Activated CD8-positive, alpha-beta memory T cell treated with anti-CD3 and anti-CD28 coated beads, Interleukin-2, amount 50 U/mL, for 1 hour (primary cell): ENCODE measurements at regions not wholly inside any gene's neighbourhood (a gene's known extent, or its start where the extent isn't known, plus 50 kb on each side); places are given as distances from the start of the nearest gene placed in this dataset.

Experiments
- DNase-seq: peaks from one replicate; pipeline ENCODE4 v3.0.0-alpha.2; 2020; ENCODE audit errors: extremely low read depth

GRCh38 chr1:87869567-87869966 is 540.9 kb downstream of the LMO4 start:
- no peak for DNase-seq

GRCh38 chr1:87872189-87872588 is 543.5 kb downstream of the LMO4 start:
- DNase-seq: no peak

GRCh38 chr1:87872692-87873091 is 544.0 kb downstream of the LMO4 start:
- no peak for DNase-seq

- DNase-seq: no peak
Observed at GRCh38 chr1:87878873-87879272, 550.2 kb downstream of the LMO4 start.

GRCh38 chr1:87880098-87880760 is 551.5 kb downstream of the LMO4 start:
- DNase-seq: no peak

GRCh38 chr1:87880764-87881163 is 552.1 kb downstream of the LMO4 start:
- no peak for DNase-seq

- no peak for DNase-seq
Observed at GRCh38 chr1:87883906-87884305, 555.2 kb downstream of the LMO4 start.

- DNase-seq: no peak
Observed at GRCh38 chr1:87884581-87884980, 555.9 kb downstream of the LMO4 start.

- no peak for DNase-seq
Observed at GRCh38 chr1:87885278-87886025, 556.8 kb downstream of the LMO4 start.

GRCh38 chr1:87887100-87887499 is 558.4 kb downstream of the LMO4 start:
- no peak for DNase-seq

GRCh38 chr1:87888446-87888845 is 559.8 kb downstream of the LMO4 start:
- no peak for DNase-seq

- no peak for DNase-seq
Observed at GRCh38 chr1:87894062-87894461, 565.4 kb downstream of the LMO4 start.

GRCh38 chr1:87897481-87897880 is 568.8 kb downstream of the LMO4 start:
- DNase-seq: no peak

GRCh38 chr1:87898431-87898830 is 569.8 kb downstream of the LMO4 start:
- no peak for DNase-seq

- no peak for DNase-seq
Observed at GRCh38 chr1:87899017-87899416, 570.3 kb downstream of the LMO4 start.

GRCh38 chr1:87899746-87900145 is 571.1 kb downstream of the LMO4 start:
- DNase-seq: no peak

GRCh38 chr1:87902830-87903229 is 574.1 kb downstream of the LMO4 start:
- no peak for DNase-seq

- DNase-seq: no peak
Observed at GRCh38 chr1:87903242-87903641, 574.6 kb downstream of the LMO4 start.

- no peak for DNase-seq
Observed at GRCh38 chr1:87904651-87905050, 576.0 kb downstream of the LMO4 start.

- DNase-seq: no peak
Observed at GRCh38 chr1:87905651-87906050, 577.0 kb downstream of the LMO4 start.

- no peak for DNase-seq
Observed at GRCh38 chr1:87906078-87906477, 577.4 kb downstream of the LMO4 start.

GRCh38 chr1:87913361-87913760 is 584.7 kb downstream of the LMO4 start:
- DNase-seq: no peak

- no peak for DNase-seq
Observed at GRCh38 chr1:87914396-87914795, 585.7 kb downstream of the LMO4 start.

- DNase-seq: no peak
Observed at GRCh38 chr1:87915771-87916170, 587.1 kb downstream of the LMO4 start.
